BLaER1 treated with 17β-estradiol and CSF1 and Interleukin-3, amounts not matched to agents 10 nM and 100 nM (cell line): ENCODE measurements at regions not wholly inside any gene's neighbourhood (a gene's known extent, or its start where the extent isn't known, plus 50 kb on each side); places are given as distances from the start of the nearest gene placed in this dataset.

Experiments
- H3K27ac ChIP-seq, 11 experiments: shearing (Covaris generic); formaldehyde crosslinking; 2 replicates each; pipeline ENCODE4 v1.8.1; 2022
- H3K27me3 ChIP-seq, 11 experiments: shearing (Covaris generic); formaldehyde crosslinking; 2 replicates each; pipeline ENCODE4 v1.8.1; 2022
- H3K36me3 ChIP-seq, 11 experiments: shearing (Covaris generic); formaldehyde crosslinking; 2 replicates each; pipeline ENCODE4 v1.8.1; 2022
- H3K4me1 ChIP-seq, 10 experiments: shearing (Covaris generic); formaldehyde crosslinking; 2 replicates each; pipeline ENCODE4 v1.8.1; 2022
- H3K4me2 ChIP-seq, 11 experiments: shearing (Covaris generic); formaldehyde crosslinking; 2 replicates each; pipeline ENCODE4 v1.8.1; 2022
- H3K4me3 ChIP-seq, 10 experiments: shearing (Covaris generic); formaldehyde crosslinking; 2 replicates each; pipeline ENCODE4 v1.8.1; 2022
- H3K9ac ChIP-seq, 11 experiments: shearing (Covaris generic); formaldehyde crosslinking; 2 replicates each; pipeline ENCODE4 v1.8.1; 2022
- H3K9me3 ChIP-seq, 11 experiments: shearing (Covaris generic); formaldehyde crosslinking; replicated peaks in 1 of 11; 2 replicates each; pipeline ENCODE4 v1.8.1; 2022
- H4K20me1 ChIP-seq, 11 experiments: shearing (Covaris generic); formaldehyde crosslinking; 2 replicates each; pipeline ENCODE4 v1.8.1; 2022
- Cebpa-rat ChIP-seq, 11 experiments: shearing (Covaris generic); IDR thresholded peaks; 2 replicates each; pipeline ENCODE4 v1.8.1; 2022

DNA sequence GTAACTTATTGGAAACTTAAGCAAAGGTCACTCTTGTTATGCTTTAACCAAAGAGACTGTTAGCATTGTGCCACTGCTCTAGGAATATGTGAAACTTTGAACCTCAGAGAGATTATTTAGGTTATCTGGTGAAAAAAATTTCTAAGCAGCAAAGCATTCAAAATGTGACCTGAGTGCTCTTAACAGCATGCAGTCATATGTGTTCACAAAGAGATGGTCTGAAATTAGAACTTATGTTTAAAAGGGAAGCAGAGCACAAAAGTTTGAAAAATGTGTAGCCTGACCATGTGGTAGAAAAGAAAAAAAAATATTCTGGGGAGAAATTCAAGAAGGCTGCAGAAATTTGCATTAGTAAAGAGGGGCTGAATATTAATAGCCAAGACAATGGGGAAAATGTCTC lies 420.2 kb upstream of the CADM2 start:
- Histone ChIP-seq H3K9ac (no peak overlapping the region), H3K27me3 (no peaks in the 10 kb centered on the region), H4K20me1 (no peaks in the 10 kb centered on the region), H3K27ac (no peak overlapping the region), H3K4me1 (0 out of 20 replicates have a peak, but pooled peaks cover 0 to 4% (median 0%) of the 10 kb centered on the region in 10 experiments), H3K36me3 (no peaks in the 10 kb centered on the region), H3K4me2 (no peak overlapping the region), H3K9me3 (peaks cover 13 to 24% (median 20%) of the 10 kb centered on the region in 11 experiments), H3K4me3 (no peak overlapping the region)
- no peak for TF ChIP-seq Cebpa-rat (IDR thresholded peaks at IDR 0.05)

DNA sequence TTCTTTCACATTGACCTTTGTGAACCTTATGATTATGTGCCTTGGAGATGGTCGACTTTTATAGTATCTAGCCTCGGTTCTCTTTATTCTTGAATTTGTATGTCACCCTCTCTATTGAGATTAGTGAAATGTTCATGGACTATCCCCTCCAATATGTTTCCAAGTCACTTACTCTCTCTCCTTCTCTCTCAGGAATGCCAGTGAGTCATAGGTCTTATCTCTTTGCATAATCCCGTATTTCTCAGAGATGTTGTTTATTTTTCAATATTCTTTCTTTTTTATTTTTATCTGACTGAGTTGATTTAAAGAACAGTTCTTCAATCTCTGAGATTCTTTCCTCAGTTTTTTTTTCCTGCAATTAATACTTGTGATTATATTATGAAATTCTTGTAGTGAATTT lies 411.6 kb upstream of the CADM2 start:
- Histone ChIP-seq H3K9me3 (peaks cover 0 to 14% (median 4%) of the 10 kb centered on the region in 11 experiments; a peak in 6 of 22 replicates), H3K9ac (no peak overlapping the region), H3K27me3 (no peaks in the 10 kb centered on the region), H3K36me3 (no peaks in the 10 kb centered on the region), H3K27ac (no peak overlapping the region), H4K20me1 (no peaks in the 10 kb centered on the region), H3K4me1 (peaks cover 0 to 3% (median 0%) of the 10 kb centered on the region in 10 experiments; a peak in 1 of 20 replicates), H3K4me3 (no peak overlapping the region), H3K4me2 (no peak overlapping the region)
- TF ChIP-seq Cebpa-rat (IDR thresholded peaks at IDR 0.05) = no peak

DNA sequence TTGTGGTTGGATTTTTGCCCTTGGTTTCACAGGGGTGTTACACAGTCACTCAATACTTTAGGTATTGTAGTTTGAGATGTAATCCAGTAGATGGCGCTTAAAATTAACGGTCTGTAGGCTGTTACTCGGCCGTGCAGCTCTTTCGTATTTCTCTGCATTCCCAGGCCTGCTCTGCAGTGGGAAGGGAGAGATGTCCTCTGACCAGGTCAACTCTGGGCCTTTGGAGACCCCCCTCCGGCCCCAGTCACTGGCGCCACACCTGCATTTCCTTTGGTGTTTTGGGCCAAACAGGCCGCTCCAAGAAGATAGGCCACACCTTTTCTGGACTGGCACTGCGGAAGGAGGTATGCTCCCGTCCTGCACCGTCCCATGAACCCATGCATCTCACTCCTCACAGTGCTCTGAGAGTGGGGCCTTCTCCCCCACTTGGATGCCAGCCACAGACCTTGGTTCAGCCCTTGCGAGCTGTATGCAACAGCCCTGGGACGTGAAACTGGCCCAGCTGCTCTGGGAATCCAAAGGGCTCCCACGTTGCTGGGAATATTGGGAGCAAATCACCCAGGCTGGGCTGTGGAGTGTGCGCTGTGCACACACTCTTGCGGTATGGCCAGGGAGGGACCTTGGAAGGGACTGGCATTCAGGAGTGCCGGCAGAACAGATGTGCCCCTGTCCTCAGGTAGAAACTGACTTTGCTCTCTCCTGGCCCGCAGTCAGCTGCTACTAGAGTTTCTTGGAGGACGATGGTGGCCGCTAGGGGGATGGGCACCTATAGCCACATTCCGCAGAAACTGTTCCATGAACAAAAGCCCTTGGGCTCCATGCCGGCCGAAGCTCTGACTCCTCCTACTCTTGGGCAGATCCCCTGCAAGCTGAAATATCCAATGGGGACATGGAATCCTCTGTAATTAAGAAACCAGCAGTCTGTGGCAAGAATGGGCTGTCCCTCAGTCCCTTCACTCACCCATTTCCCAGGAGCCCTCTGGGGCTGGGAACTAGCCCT lies 410.5 kb upstream of the CADM2 start:
- peaks cover 0 to 3% (median 0%) of the 10 kb centered on the region in 10 experiments; a peak in 1 of 20 replicates for H3K4me1 ChIP-seq
- H3K27me3 ChIP-seq = no peaks in the 10 kb centered on the region
- H4K20me1 ChIP-seq = no peaks in the 10 kb centered on the region
- no peak overlapping the region for H3K27ac ChIP-seq
- no peak for TF ChIP-seq Cebpa-rat (IDR thresholded peaks at IDR 0.05)
- H3K9me3 ChIP-seq = peaks cover 0 to 14% (median 4%) of the 10 kb centered on the region in 11 experiments; a peak in 6 of 22 replicates
- no peak overlapping the region for H3K9ac ChIP-seq
- H3K4me3 ChIP-seq = no peak overlapping the region
- no peaks in the 10 kb centered on the region for H3K36me3 ChIP-seq
- no peak overlapping the region; a peak in 1 of 22 replicates for H3K4me2 ChIP-seq

DNA sequence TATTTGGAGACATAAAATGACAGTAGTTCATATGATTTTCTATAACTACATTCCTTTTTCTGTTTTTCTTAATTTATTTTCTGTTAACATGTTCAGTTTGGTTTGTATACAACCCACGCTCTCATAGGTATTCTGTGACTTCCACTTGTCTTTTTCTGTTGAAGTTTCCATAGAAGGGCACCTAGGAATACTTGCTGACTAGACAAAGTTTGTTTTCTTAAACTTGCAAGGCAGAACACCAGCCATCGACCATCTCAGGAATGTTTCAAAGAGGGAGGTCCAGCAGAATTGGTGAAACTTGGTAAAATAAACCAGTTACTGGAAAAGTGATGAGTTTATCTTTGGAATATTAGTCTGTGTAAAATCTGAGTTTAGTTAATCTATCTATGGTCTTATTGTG lies 403.2 kb upstream of the CADM2 start:
- Histone ChIP-seq H3K27ac (no peak overlapping the region), H3K4me3 (no peak overlapping the region), H3K36me3 (no peaks in the 10 kb centered on the region), H3K4me1 (no peaks in the 10 kb centered on the region), H3K9me3 (no peaks in the 10 kb centered on the region), H3K9ac (no peak overlapping the region), H3K27me3 (no peaks in the 10 kb centered on the region), H4K20me1 (no peaks in the 10 kb centered on the region), H3K4me2 (no peak overlapping the region)
- TF ChIP-seq Cebpa-rat (IDR thresholded peaks at IDR 0.05) = no peak

GRCh38 chr3:84566256-84566655 lies 392.5 kb upstream of the CADM2 start:
- no peaks in the 10 kb centered on the region for H4K20me1 ChIP-seq
- H3K9ac ChIP-seq = no peak overlapping the region
- H3K4me1 ChIP-seq = no peaks in the 10 kb centered on the region
- no peak for TF ChIP-seq Cebpa-rat (IDR thresholded peaks at IDR 0.05)
- no peak overlapping the region for H3K4me2 ChIP-seq
- H3K4me3 ChIP-seq = no peak overlapping the region
- H3K9me3 ChIP-seq = no peaks in the 10 kb centered on the region
- H3K36me3 ChIP-seq = no peaks in the 10 kb centered on the region
- no peak overlapping the region for H3K27ac ChIP-seq
- no peaks in the 10 kb centered on the region for H3K27me3 ChIP-seq

DNA sequence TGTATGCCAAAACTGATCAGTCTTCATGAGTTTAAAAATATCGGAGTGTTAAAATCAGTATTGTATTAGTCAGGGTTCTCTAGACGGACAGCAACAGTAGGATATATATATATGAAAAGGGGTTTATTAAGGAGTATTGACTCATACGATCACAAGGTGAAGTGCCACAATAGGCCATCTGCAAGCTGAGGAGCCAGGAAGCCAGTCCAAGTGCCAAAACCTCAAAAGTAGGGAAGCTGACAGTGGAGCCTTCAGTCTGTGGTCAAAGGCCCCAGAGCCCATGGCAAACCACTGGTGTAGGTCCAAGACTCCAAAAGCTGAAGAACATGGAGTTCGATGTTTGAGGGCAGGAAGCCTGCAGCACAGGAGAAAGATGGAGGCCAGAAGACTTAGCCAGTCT lies 391.0 kb upstream of the CADM2 start:
- Histone ChIP-seq H3K9ac (no peak overlapping the region), H3K4me2 (no peak overlapping the region), H3K27ac (no peak overlapping the region), H3K4me3 (no peak overlapping the region), H3K36me3 (no peaks in the 10 kb centered on the region), H3K9me3 (peaks cover 0 to 7% (median 0%) of the 10 kb centered on the region in 11 experiments; a peak in 4 of 22 replicates), H4K20me1 (no peaks in the 10 kb centered on the region), H3K27me3 (no peaks in the 10 kb centered on the region), H3K4me1 (no peaks in the 10 kb centered on the region)
- no peak for TF ChIP-seq Cebpa-rat (IDR thresholded peaks at IDR 0.05)

GRCh38 chr3:84573962-84574361 lies 384.8 kb upstream of the CADM2 start:
- Histone ChIP-seq H3K4me1 (no peaks in the 10 kb centered on the region), H4K20me1 (no peaks in the 10 kb centered on the region), H3K27ac (no peak overlapping the region), H3K27me3 (no peaks in the 10 kb centered on the region), H3K4me2 (no peak overlapping the region), H3K9me3 (peaks cover 4 to 23% (median 17%) of the 10 kb centered on the region in 11 experiments; a peak in 18 of 22 replicates), H3K4me3 (no peak overlapping the region), H3K9ac (no peak overlapping the region), H3K36me3 (no peaks in the 10 kb centered on the region)
- no peak for TF ChIP-seq Cebpa-rat (IDR thresholded peaks at IDR 0.05)

DNA sequence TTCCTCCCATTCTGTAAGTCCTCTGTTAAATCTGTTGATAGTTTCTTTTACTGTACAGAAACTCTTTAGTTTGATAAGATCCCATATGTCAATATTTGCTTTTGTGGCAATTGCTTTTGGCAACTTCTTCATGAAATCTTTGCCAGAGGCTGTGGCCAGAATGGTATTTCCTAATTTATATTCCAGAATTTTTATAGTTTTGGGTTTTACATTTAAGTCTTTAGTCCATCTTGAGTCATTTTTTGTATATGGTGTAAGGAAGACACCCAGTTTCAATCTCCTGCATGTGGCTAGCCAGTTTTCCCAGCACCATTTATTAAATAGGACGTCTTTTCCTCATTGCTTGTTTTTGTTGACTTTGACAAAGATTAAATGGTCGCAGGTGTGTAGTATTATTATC lies 372.4 kb upstream of the CADM2 start:
- H3K4me2 ChIP-seq = no peak overlapping the region
- H4K20me1 ChIP-seq = no peaks in the 10 kb centered on the region
- no peak overlapping the region for H3K9ac ChIP-seq
- no peaks in the 10 kb centered on the region for H3K27me3 ChIP-seq
- no peaks in the 10 kb centered on the region for H3K4me1 ChIP-seq
- no peaks in the 10 kb centered on the region for H3K36me3 ChIP-seq
- no peak overlapping the region for H3K4me3 ChIP-seq
- no peak overlapping the region for H3K27ac ChIP-seq
- no peak for TF ChIP-seq Cebpa-rat (IDR thresholded peaks at IDR 0.05)
- H3K9me3 ChIP-seq = 0 out of 22 replicates have a peak, but pooled peaks cover 0 to 3% (median 0%) of the 10 kb centered on the region in 11 experiments

GRCh38 chr3:84600703-84601225 lies 358.0 kb upstream of the CADM2 start:
- no peaks in the 10 kb centered on the region for H4K20me1 ChIP-seq
- no peak for TF ChIP-seq Cebpa-rat (IDR thresholded peaks at IDR 0.05)
- no peaks in the 10 kb centered on the region for H3K27me3 ChIP-seq
- no peak overlapping the region for H3K9ac ChIP-seq
- H3K4me1 ChIP-seq = peaks cover 0 to 26% (median 0%) of the 10 kb centered on the region in 10 experiments; a peak in 6 of 20 replicates
- H3K4me2 ChIP-seq = peak overlapping the region in 3 of 11 experiments; percentile 4 to 44 (median 15); a peak in 2 of 22 replicates
- no peak overlapping the region for H3K27ac ChIP-seq
- H3K36me3 ChIP-seq = no peaks in the 10 kb centered on the region
- no peaks in the 10 kb centered on the region for H3K9me3 ChIP-seq
- H3K4me3 ChIP-seq = no peak overlapping the region
